A673 (cell line): ENCODE measurements at regions not wholly inside any gene's neighbourhood (a gene's known extent, or its start where the extent isn't known, plus 50 kb on each side); places are given as distances from the start of the nearest gene placed in this dataset.

Experiments
- BruUV-seq: library from RNA; stranded (reverse); fragments of 400-500 nt; replicated peaks from 2 replicates; lab custom pipeline; 2021; lab: Mats Ljungman, UMichigan
- CTCF ChIA-PET: fragments of 300-600 bp; sonication (Branson Sonifier 250); formaldehyde crosslinking; loops from one replicate; lab custom pipeline; 2022; ENCODE audit warnings: antibody characterized with exemption; lab: Charles Lee
- POLR2A ChIA-PET: fragments of 300-600 bp; sonication (Branson Sonifier 250); formaldehyde crosslinking; loops from one replicate; lab custom pipeline; 2022; ENCODE audit warnings: antibody characterized with exemption; ENCODE audit not compliant: low non-redundant PET; lab: Charles Lee
- DNase-seq: peaks from one replicate; pipeline ENCODE4 v3.0.0-alpha.2; 2015; ENCODE audit warnings: low spot score
- H3K27ac ChIP-seq: fragments of 200-600 bp; sonication (generic); 2 replicates; pipeline ENCODE4 v1.5.1; 2016; ENCODE audit warnings: mixed run types, low read depth, mild to moderate bottlenecking, mixed read lengths, antibody characterized with exemption, low read length; ENCODE audit not compliant: poor library complexity, severe bottlenecking
- H3K27me3 ChIP-seq: fragments of 200-600 bp; sonication (generic); replicated peaks from 2 replicates; pipeline ENCODE4 v1.6.1; 2017; ENCODE audit warnings: mixed run types, low read depth, mild to moderate bottlenecking, mixed read lengths, antibody characterized with exemption, low read length; ENCODE audit not compliant: insufficient read depth, poor library complexity
- H3K36me3 ChIP-seq: fragments of 200-600 bp; sonication (generic); 2 replicates; pipeline ENCODE4 v1.6.1; 2016; ENCODE audit warnings: mixed run types, mild to moderate bottlenecking, mixed read lengths, antibody characterized with exemption, low read length; ENCODE audit not compliant: insufficient read depth, poor library complexity, severe bottlenecking
- H3K4me1 ChIP-seq: fragments of 200-600 bp; sonication (generic); 2 replicates; pipeline ENCODE4 v1.6.1; 2017; ENCODE audit warnings: mixed run types, mild to moderate bottlenecking, mixed read lengths, antibody characterized with exemption, low read length; ENCODE audit not compliant: insufficient read depth, poor library complexity, severe bottlenecking
- H3K4me3 ChIP-seq: fragments of 200-600 bp; sonication (generic); 2 replicates; pipeline ENCODE4 v1.5.1; 2016; ENCODE audit warnings: low read depth, mixed run types, mild to moderate bottlenecking, mixed read lengths, low read length; ENCODE audit not compliant: poor library complexity, severe bottlenecking
- H3K9me3 ChIP-seq: fragments of 200-600 bp; sonication (generic); 2 replicates; pipeline ENCODE4 v1.6.1; 2016; ENCODE audit warnings: mixed run types, low read depth, mild to moderate bottlenecking, mixed read lengths, antibody characterized with exemption, low read length; ENCODE audit not compliant: poor library complexity, severe bottlenecking
- CTCF ChIP-seq: fragments of 300-800, 200-600 bp; sonication (generic); conservative IDR thresholded peaks from 2 replicates; pipeline ENCODE4 v1.5.1; 2017; ENCODE audit warnings: low read depth, mild to moderate bottlenecking, antibody characterized with exemption, low read length, moderate library complexity, mixed read lengths
- EZH2 ChIP-seq: fragments of 200-600 bp; sonication (generic); IDR thresholded peaks from 2 replicates; pipeline ENCODE4 v1.6.1; 2017; ENCODE audit warnings: borderline replicate concordance, low read depth, mild to moderate bottlenecking, mixed read lengths, antibody characterized with exemption, low read length; ENCODE audit not compliant: poor library complexity, severe bottlenecking
- intact Hi-C: fragments of 100-400 bp; cut with micrococcal nuclease; formaldehyde crosslinking; loops from one replicate; pipeline ENCODE4 v1.10.0; 2022; ENCODE audit not compliant: unreplicated experiment

GRCh38 chr10:118920206-118920605 lies 109.3 kb upstream of the NANOS1 start:
- Histone ChIP-seq H3K27ac (no peak overlapping the region), H3K4me3 (no peak overlapping the region), H3K36me3 (no peaks in the 10 kb centered on the region), H3K27me3 (peaks cover 10% of the 10 kb centered on the region), H3K9me3 (no peaks in the 10 kb centered on the region), H3K4me1 (peaks cover 11% of the 10 kb centered on the region)
- TF ChIP-seq CTCF (no peak), EZH2 (no peak)
- no TSS peak for BruUV-seq
- intact Hi-C loops, result no loop called here
- no peak for DNase-seq
- ChIA-PET CTCF (no interaction called here), POLR2A (no interaction called here)

GRCh38 chr10:118922226-118922625 lies 107.3 kb upstream of the NANOS1 start:
- BruUV-seq, result no TSS peak
- Histone ChIP-seq H3K36me3 (no peaks in the 10 kb centered on the region), H3K4me1 (peaks cover 11% of the 10 kb centered on the region), H3K9me3 (no peaks in the 10 kb centered on the region), H3K27ac (no peak overlapping the region), H3K4me3 (no peak overlapping the region), H3K27me3 (peaks cover 10% of the 10 kb centered on the region)
- ChIA-PET POLR2A (no interaction called here), CTCF (no interaction called here)
- TF ChIP-seq EZH2, result no peak
- no peak for TF ChIP-seq CTCF
- no peak for DNase-seq
- intact Hi-C loops, result no loop called here

- POLR2A ChIA-PET, result no interaction called here
- CTCF ChIA-PET, result no interaction called here
- Histone ChIP-seq H3K27me3 (peaks cover 10% of the 10 kb centered on the region), H3K36me3 (no peaks in the 10 kb centered on the region), H3K9me3 (no peaks in the 10 kb centered on the region), H3K4me3 (no peak overlapping the region), H3K27ac (no peak overlapping the region), H3K4me1 (peaks cover 8% of the 10 kb centered on the region)
- DNase-seq, result no peak
- TF ChIP-seq EZH2 (no peak), CTCF (no peak)
- no TSS peak for BruUV-seq
- intact Hi-C loops, result no loop called here
Observed at GRCh38 chr10:118922972-118923371, 106.5 kb upstream of the NANOS1 start.
